MV-4-11 (cell line): ENCODE measurements at regions not wholly inside any gene's neighbourhood (a gene's known extent, or its start where the extent isn't known, plus 50 kb on each side); places are given as distances from the start of the nearest gene placed in this dataset.
"Not testable (repeated sequence)": the region's sequence is repeated elsewhere in the genome, so short reads cannot be mapped to it uniquely, and the experiment has no call there.

Experiments
- DNase-seq: peaks from one replicate; lab custom pipeline; 2025; lab: John Stamatoyannopoulos, UW

DNA sequence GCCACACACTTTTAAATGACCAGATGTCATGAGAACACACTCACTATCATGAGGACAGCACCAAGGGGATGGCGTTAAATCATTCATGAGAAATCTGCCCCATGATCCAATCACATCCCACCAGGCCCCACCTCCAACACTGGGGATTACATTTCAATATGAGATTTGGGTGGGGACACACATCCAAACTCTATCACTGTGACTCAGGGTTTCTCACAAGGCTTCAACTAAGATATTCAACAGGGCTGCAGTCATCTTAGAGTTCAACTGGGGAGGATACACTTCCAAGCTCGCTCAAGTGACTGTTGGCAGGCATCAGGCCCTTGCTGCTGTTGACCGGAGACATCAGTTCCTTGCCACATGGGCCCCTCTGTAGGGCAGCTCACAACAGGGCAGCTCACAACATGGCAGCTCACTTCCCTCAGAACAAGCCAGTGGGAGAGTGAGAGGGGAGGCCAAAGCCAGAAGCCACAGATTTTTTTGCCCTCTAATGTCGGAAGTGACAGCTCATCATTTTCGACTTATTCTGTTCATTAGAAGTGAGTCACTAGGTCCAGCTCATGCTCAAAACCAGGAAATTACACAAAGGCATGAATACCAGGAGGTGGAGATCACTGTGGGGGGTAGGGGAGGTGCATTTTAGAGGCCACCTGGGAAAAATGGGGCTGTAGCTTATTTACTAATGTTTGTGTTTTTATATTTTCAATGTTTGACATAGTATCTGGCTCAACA, 50.8 kb upstream of the PTHLH start:
- DNase-seq: peak; percentile 43

DNA sequence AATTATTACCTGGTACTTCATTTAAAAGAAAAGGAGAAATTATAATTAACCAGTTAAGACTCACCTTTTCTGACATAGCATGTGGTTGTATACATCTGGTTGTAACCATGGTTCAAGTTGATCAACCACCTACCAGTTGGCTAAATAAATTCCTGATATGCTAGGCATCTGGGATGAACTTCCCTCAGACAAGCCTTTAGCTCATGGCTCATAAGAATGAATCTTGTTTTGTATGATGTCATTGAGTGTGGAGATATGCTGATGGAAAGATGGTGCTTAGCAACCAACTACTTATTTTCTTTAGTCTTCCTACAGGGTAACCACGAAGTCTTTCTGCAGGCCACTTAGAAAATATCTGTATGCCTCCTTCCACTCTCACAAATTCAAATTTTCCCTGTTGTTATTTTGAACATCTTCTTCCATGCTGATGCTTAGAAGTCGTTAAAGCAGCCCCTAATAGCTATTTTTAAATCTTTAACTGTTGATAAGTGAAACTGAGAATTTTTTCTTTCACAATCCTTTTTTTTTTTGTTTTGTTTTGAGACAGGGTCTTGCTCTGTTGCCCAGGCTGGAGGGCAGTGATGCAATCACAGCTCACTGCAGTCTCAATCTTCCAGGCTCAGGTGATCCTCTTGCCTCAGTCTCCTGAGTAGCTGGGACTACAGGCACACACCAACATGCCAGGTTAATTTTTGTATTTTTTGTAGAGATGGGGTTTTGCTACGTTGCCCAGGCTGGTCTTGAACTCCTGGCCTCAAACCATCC, 51.9 kb upstream of the PTHLH start:
- DNase-seq: no peak

DNA sequence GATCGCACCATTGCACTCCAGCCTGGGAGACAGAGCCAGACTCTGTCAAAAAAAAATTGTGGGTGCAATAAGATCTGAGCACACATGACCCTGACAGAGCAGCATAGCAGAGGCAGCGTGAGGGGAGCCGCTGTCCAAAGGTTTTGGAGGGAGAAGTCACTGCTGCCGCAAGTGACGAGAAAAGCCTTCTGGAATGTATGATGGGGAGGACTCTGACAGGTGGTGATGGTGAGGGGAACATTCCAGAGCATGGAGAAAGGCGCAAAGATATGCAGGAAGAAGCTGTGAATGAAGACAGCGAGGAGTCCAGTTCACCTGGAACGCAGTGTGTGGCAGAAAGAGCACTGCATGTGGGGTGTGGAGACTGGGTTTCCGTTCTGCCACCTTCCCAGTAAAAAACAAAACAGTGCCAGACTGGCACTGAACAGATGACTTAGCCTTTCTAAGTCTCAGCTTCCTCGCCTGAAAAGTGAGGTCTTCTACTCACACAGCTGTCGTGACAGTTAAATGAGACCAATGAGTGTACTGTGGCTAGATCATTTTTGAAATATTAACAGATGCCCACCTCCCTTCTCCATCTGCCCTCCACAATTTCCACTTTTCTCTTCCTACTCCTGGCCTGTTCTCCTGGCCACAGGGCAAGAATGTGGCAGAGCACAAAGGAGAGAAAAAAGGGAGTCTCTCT, 53.4 kb upstream of the PTHLH start:
- no peak for DNase-seq

DNA sequence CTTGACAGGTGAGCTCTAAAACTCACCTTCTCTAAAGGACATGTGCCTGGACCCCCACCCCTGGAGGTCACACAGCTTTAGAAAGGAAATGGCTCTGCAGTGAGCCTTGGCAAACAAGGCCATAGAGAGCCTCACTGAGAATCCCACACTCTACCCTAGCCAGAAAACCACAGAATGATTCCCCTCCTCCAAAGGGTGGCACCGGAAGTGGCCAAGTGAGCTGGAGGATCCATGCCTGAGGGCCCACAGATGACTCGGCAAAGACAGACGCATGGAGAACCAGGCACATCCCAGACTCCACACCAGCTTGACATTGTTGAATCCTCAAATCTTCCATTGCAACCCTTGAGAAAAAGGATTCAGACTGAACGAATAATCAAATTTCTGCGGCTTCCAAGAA, 54.2 kb upstream of the PTHLH start:
- no peak for DNase-seq

DNA sequence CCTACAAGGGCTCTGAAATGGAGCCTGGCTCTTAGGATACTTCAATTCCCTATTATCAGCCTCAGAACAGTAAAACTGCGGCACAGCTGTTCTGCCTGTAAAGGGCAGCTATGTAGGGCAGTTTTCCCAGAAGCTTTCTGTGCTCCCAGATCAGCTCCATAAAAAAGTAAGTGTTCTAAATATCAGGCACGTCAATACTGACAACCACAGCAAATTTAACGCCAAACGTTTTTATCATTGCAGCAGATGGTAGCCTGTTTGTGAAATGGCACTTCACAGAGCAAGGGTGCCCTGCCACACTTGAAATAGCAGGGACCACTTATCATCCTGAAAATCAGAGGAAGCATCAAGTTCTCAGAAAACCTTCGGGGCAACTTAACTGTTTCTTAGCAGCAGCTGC, 54.8 kb upstream of the PTHLH start:
- no peak for DNase-seq

DNA sequence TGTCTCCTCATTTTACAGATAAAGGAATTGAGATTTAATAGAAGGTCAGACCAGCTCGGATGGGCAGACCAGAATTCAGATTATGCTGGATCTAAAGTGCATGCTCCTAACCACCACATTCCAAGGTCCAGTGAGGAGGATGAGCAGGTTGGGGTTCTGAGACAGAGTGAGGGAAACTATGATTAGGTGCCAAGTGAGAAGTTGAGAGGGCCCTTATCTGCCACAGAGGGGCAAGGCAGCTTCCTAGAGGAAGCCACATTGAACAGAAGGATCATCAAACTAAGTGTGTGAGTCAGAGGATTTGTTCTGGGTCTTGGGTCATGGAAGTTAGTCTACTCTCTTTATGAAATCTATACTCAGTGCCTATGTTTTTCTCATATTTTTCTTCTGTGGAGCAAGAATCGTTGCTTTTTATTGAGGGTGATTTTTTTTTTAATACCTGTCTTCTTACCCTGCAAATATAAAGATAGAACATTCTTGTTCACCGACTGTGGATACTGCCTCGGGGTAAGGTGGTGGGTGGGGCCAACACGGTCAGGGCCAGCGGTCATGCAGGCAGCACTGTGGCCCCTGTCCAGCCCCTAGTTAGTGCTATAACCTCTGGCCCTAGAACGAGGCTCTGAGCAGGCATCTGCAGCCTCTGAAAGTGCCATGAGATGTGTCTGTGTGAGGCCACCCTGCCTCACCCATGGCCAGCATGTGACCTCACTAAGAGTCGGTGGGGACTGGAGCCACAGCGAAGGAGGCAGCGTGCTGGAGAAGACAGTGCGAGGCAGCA, 55.6 kb upstream of the PTHLH start:
- peak; percentile 7 for DNase-seq

DNA sequence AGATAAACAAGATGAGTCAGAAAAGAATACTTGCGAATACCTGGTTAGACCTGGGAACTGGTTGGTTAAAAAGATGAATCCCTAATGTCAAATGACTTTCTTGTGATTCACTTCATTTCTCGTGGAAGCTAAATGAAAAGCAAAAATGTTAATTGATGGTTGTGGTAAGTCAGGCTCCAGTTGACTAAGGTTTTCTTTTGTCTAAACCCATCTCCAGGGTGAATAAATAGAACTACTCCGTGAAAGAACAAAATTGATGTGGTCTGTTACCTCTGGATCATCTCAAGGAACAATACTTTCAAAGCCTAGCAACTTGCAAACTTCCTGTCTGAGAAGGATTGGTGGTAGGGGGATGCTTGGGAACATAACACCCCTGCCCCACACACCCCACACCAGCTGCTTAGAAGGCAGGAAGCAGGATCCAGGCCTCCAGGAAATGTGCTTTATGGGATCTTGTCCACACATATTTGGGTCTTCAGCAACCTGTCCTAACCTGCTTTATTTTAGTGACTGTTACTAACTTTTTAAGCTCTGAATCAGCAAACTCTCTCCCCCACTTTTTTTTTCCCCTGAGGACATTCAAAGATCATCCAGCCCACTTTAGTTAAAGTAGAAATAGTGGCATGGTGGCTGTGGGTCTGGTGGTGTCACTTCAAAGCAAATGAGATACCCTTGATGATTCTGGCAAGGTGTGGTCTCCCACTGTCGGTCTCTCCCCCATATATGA, 60.4 kb upstream of the PTHLH start:
- DNase-seq: no peak

DNA sequence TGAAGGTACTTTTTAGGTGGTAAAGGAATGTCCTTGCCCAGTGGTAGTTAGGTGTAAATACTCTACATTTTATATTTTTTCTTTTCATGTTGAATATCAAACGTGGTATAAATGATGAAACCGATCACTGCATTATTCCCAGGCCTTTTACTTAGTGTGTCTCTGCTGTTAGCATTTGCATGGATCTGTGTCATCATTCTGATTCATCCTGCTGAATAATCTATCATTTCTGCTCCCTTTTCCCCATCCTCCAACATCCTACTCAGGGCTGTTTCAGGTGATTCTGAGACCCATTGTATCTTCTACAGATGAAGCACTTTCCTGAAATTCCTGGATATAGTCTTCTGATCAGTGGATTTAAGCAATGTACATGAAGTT, 61.0 kb upstream of the PTHLH start:
- DNase-seq: no peak

DNA sequence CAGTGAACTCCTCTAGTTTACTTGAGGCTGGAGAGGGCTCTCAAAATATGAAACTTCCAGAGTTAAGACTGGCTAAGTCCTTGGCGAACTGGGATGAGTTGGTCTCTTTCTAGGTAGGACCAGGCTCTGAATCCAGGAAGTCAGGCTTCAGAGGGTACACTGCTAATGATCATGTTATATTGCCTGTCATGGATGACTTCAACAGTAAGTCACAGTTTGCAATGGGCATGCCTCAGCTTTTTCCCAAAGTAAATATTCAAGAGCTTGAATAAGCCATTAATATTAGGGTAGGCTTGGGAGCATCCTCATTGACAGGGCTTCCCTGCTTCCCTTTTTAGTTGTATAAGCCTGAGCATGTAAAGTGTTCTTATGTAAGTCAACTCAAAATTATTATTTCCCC, 61.7 kb upstream of the PTHLH start:
- no peak for DNase-seq

DNA sequence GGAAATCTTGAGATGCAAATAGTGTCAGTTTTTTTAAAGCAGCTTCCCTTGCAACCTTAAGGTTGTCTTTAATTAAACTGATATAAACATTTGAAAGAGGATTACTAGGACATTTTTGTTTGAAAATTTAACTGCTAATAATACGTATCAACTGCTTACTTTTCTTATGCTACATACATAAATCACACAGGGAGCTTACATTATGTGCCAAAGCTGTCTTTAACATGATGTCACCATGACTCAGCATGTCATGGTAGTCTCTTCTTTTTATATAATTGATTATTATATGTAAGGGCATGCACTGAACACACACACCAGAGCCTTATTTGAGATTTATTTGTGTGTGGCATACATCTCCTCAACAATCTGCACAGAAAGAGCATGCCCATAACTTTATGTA, 63.0 kb upstream of the PTHLH start:
- DNase-seq: no peak

DNA sequence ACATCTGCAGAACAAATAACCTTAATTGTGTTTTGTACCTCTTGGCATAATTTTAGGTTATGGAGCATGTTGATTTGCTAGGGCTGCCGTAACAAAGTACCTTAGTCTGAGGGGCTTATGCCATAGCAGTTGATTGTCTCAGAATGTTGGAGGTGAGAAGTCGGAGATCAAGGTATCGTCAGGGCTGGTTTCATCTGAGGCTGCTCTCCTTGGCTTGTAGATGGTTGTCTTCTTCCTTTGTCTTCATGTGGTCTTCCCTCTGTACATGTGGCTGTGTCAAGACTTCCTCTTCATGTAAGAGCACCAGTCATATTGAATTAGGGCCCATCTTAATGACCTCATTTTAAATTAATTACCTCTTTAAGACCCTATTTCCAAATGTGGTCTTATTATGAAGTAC, 64.4 kb upstream of the PTHLH start:
- DNase-seq: no peak

DNA sequence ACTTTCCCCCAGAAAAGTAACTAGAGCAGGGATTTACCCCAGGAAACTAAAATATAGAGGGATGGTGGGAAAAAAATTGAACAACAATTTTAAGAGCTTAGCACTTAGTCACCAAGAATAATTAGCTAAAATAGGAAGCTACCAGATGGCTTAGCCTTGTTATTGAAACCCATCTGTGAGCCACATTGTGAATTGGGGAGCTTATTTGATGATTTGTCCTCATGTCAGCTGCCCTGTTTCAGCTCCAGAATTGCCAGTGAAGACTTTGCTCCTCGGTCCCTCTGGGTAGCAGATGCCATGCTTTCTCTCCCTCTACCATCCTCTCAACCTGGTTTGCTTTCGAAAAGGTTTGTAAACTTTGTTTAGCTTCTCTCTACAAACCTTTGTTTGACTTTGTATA, 67.7 kb upstream of the PTHLH start:
- DNase-seq: no peak

DNA sequence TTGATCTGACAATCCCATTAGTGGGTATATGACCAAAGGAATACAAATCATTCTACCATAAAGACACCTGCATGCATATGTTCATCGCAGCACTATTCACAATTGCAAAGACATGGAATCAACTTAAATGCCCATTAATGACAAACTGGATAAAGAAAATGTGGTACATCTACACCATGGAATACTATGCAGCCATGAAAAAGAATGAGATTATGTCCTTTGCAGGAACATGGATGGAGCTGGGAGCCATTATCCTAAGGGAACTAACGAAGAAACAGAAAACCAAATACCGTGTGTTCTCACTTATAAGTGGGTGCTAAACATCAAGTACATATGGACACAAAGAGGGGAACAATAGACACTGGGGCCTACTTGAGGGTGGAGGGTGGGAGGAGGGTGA, 74.1 kb upstream of the PTHLH start:
- not testable (repeated sequence) for DNase-seq

DNA sequence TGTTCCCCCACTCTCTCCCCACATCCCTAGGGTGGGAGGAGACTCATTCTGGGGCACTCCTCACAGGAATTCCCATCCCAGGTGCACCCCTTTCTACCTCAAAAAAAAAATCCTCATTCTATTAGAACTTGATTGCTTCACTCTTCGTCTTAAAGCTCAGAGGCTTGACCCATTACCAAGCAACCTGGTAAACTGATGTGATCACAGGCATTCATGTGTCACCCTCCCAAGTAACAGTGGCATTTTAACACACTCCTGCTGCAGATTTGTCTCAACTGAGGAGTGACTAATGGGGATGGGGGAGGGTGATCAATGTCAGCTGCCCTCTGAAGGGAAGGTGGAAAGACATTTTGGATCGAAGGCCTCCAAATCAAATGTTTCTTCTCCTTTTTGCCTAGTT, 78.1 kb upstream of the PTHLH start:
- no peak for DNase-seq

DNA sequence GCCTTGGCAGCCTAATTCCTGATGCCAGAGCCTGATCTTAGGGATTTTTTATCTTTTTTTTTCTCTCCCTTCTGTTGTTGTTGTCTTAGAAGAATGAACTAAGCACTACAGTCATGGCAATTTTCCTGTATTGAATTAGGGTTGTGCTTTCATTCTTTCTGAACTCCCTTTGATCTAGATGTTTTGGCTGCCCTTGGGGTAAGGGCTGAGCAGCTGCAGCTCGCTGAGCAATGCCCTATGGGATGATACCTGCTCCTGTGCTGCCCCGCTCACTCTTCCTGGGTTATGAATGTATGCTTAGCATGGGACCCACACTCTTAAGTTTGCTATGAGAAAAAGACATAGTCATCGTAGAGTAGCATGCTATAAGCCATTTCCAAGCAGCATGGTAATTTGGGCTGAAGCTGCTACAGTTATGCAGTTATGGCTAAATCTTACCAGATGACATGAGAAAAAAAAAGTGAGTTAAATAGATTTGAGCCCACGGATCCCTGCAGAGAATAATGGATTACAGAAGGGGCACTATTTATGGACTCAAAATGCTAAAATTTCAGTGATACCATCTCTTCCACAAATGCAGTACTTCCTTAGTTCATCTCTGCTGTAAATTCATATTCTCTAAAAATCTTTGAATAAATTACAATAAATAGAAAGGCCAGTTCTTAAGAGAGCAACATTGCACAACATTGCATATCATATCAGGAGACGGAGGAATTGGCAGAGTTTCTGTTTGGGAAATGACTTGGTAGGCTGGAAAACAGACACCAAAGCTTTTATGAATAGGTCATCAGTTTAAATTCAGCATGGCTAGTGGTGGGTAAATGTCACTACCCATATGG, 79.2 kb upstream of the PTHLH start:
- DNase-seq: no peak

DNA sequence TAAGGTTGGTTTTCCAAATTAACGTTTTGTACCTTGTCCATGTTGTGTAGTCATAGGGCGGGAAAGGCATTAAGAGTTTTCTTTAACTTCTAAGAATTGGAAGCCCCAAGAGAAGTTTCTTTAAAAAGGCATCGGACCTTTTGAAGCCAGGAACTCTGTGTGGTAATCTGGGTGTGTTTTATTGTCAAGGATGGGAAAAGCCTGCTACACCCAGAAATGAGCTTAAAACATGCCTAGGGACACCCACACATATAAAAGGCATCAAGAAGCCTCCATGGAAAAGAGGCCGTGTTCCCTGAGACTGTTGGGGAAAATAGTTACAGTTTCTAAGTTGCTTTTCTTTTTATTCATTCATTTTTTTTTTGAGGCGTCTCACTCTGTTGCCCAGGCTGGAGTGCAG, 81.0 kb upstream of the PTHLH start:
- no peak for DNase-seq

DNA sequence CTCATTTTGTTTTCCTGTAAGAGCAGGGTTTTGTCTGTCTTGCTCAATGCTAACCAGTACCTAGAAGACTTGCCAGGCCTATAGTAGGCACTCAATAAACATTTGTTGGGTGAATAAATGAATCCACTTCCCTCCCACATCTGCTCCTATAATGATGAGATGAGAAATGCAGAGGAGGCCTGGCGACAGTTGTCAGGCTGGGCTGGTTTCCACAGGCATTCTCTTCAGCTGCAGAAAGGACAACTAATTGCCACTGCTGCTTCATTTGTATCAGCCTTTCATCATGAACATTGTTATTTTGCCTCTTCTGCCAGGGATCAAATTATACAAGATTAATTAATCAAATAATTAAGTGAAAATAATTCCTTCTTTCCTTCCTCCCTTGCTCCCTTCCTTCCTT, 82.0 kb upstream of the PTHLH start:
- no peak for DNase-seq

DNA sequence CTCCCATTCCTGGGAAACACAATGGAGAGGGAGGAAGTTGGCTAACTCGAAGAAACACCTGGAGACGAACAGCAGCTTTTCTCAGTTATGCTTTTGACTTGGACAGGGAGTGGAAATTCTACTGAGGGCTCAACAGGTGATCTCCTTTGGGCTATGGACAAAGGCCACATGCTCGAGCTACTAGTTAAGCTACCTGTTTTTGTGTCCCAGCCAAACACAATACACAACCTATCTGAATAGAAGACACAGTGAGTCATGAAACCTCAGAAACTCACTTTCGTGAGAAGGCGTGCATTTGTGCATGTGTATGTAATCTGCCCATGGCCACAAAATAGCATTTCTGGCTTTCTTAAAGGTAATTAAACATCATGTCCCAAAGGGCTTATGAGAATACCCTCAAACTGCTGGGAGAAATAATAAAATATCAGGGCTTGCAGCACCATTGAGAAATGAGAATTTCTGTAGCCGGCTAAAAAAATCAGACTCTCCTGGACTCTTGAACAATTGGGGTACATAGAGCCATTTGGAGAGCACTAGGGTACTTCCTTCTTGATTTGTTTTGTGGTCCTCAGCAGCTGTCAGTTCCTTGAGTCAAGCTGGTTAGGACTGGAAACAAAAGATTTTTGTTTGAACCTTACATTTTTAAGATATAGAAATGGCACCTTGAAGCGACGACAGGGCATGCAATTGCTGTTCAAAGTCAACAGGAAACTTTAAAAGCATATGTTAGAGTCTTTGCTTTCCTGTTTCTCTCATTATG, 85.5 kb upstream of the PTHLH start:
- no peak for DNase-seq

DNA sequence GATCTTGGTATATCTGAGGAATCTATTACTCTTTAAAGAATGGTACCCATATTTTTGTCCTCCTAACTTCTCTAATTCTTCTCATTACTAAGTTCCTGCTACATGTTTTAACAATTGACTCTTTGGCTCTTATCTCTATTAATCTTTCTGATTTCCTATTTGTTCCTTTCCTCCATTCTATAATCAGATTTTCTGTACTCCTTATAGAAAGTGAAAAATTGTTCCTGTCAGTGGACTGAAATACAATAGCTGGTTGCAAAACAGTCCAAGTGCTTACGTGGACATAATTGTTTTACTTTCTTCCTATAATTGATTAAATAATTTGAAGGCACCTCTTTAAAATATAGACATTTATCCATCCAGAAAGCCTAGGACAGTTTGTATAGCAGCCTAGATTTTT, 86.7 kb upstream of the PTHLH start:
- DNase-seq: no peak

DNA sequence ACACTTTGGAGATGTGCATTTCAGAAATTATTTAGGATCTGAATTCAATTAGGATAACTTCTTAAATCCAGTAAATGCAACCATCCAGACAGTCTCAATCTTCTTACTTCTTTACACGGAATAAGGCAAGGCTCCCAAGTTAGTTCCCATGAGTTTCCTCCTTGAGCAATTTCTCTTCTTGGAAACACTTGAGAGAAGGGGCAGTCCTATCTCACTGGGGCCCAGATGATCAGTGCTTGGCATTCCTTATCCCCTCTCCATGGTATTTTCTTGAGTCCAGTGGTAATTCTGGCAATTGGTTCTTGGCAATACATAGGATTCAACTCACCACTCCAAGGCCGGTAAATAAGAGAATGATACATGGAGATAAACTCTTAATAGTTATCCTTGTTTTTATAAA, 87.1 kb upstream of the PTHLH start:
- DNase-seq: no peak
